HEK293 (cell line): ENCODE measurements at regions not wholly inside any gene's neighbourhood (a gene's known extent, or its start where the extent isn't known, plus 50 kb on each side); places are given as distances from the start of the nearest gene placed in this dataset.

ENCODE experiments used
- CTCF ChIA-PET: fragments of 350-600 bp; formaldehyde crosslinking; extraction: SDS; loops from one replicate; lab custom pipeline; 2021; ENCODE audit warnings: antibody characterized with exemption; lab: Yijun Ruan, JAX
- POLR2A ChIA-PET: fragments of 300-600 bp; formaldehyde crosslinking; extraction: SDS; loops from one replicate; lab custom pipeline; 2020; ENCODE audit warnings: antibody characterized with exemption, inconsistent platforms; lab: Yijun Ruan, JAX
- H3K27ac ChIP-seq: fragments of 200-500 bp; sonication (Bioruptor generic); 2 replicates; pipeline ENCODE4 v1.5.1; 2014; ENCODE audit warnings: low read depth, low read length, control low read depth, inconsistent platforms; ENCODE audit errors: extremely low read depth
- H3K36me3 ChIP-seq, 2 experiments: fragments of 200-500 bp in 1 of 2; sonication (Bioruptor generic) in 1 of 2; 1 replicate in 1 of 2; 2 replicates in 1 of 2; pipeline ENCODE4 v1.5.1; 2014 to 2017; ENCODE audit warnings: inconsistent platforms in 2 of 2, low read length in 2 of 2; ENCODE audit not compliant: control insufficient read depth in 2 of 2, insufficient read depth in 1 of 2
- H3K4me1 ChIP-seq: fragments of 200-500 bp; sonication (Bioruptor generic); 2 replicates; pipeline ENCODE4 v1.5.1; 2014; ENCODE audit warnings: mild to moderate bottlenecking, low read length, inconsistent platforms; ENCODE audit not compliant: control insufficient read depth, insufficient read depth
- H3K4me3 ChIP-seq: 2 replicates; pipeline ENCODE4 v1.5.1; 2011; ENCODE audit warnings: low read depth, mild to moderate bottlenecking, control low read depth, low read length, moderate library complexity
- H3K9me3 ChIP-seq: fragments of 200-500 bp; sonication (Bioruptor generic); 2 replicates; pipeline ENCODE4 v1.5.1; 2014; ENCODE audit warnings: low read depth, low read length, inconsistent platforms; ENCODE audit not compliant: control insufficient read depth, insufficient read depth
- GFI1B ChIP-seq: fragments of 450-650 bp; formaldehyde crosslinking; IDR thresholded peaks from 2 replicates; pipeline ENCODE4 v1.5.1; 2016; ENCODE audit warnings: missing biosample characterization, missing genetic modification characterization
- HIC1 ChIP-seq: fragments of 450-650 bp; formaldehyde crosslinking; IDR thresholded peaks from 2 replicates; pipeline ENCODE4 v1.5.1; 2016; ENCODE audit warnings: missing biosample characterization, missing genetic modification characterization
- KLF9 ChIP-seq: fragments of 450-650 bp; formaldehyde crosslinking; IDR thresholded peaks from 2 replicates; pipeline ENCODE4 v1.5.1; 2016; ENCODE audit warnings: missing biosample characterization, missing genetic modification characterization, low read depth
- TCF7L2 ChIP-seq: IDR thresholded peaks from 2 replicates; pipeline ENCODE4 v1.6.1; 2011; ENCODE audit warnings: low read depth, mild to moderate bottlenecking, inconsistent platforms, low read length, moderate library complexity, borderline replicate concordance
- ZNF140 ChIP-seq: fragments of 450-650 bp; formaldehyde crosslinking; IDR thresholded peaks from 2 replicates; pipeline ENCODE4 v1.5.1; 2016; ENCODE audit warnings: missing biosample characterization, missing genetic modification characterization
- ZNF354C ChIP-seq: fragments of 450-650 bp; formaldehyde crosslinking; IDR thresholded peaks from 2 replicates; pipeline ENCODE4 v1.5.1; 2016; ENCODE audit warnings: missing biosample characterization, missing genetic modification characterization, low read depth, borderline replicate concordance
- ZNF514 ChIP-seq: fragments of 450-650 bp; formaldehyde crosslinking; IDR thresholded peaks from 2 replicates; pipeline ENCODE4 v1.5.1; 2016; ENCODE audit warnings: missing biosample characterization, missing genetic modification characterization
- ZNF521 ChIP-seq: fragments of 450-650 bp; formaldehyde crosslinking; IDR thresholded peaks from 2 replicates; pipeline ENCODE4 v1.5.1; 2017; ENCODE audit warnings: missing biosample characterization, mild to moderate bottlenecking, missing genetic modification characterization
- ZNF830 ChIP-seq: fragments of 450-650 bp; IDR thresholded peaks from 2 replicates; pipeline ENCODE4 v1.5.0; 2018; ENCODE audit warnings: missing biosample characterization, missing genetic modification characterization, low read depth, mild to moderate bottlenecking, moderate library complexity
- TF ChIP-seq, protein P1 (sequence below): fragments of 450-650 bp; formaldehyde crosslinking; IDR thresholded peaks from 2 replicates; pipeline ENCODE4 v1.5.1; 2016; ENCODE audit warnings: missing biosample characterization, missing genetic modification characterization
- TF ChIP-seq, protein P2 (sequence below): fragments of 450-650 bp; formaldehyde crosslinking; IDR thresholded peaks from 2 replicates; pipeline ENCODE4 v1.5.1; 2017; ENCODE audit warnings: missing biosample characterization, missing genetic modification characterization
- TF ChIP-seq, protein P3 (sequence below): fragments of 450-650 bp; formaldehyde crosslinking; IDR thresholded peaks from 2 replicates; pipeline ENCODE4 v1.5.1; 2016; ENCODE audit warnings: missing biosample characterization, missing genetic modification characterization, borderline replicate concordance
- TF ChIP-seq, protein P4 (sequence below): fragments of 450-650 bp; formaldehyde crosslinking; IDR thresholded peaks from 2 replicates; pipeline ENCODE4 v1.5.1; 2016; ENCODE audit warnings: missing biosample characterization, missing genetic modification characterization

- TF ChIP-seq ZNF521 (tag by site-specific recombination) (no peak), ZNF354C (tag by site-specific recombination) (no peak)
Observed at GRCh38 chr6:149150801-149151398, 166.6 kb upstream of the TAB2 start (continued).

DNA sequence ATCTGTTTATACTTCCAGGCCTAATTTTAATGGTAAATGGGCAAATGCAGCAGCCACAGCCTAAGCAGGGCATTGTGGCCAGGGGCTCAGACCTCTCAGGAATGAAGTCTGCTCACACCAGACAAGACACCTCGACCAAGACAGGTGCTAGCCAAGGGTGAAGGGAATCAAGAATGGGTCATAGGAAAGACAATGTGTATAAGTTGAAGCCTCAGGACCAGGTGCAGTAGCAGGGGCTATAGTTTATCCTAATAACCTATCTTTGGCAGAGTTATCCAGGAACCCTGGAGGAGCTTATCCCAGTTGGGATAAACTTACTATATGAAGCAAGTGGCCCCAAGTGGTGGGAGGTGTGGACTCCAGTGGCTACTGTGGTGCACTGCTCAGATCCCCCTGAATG lies 165.0 kb upstream of the TAB2 start:
- CTCF ChIA-PET: no interaction called here
- POLR2A ChIA-PET: no interaction called here
- no peak for TF ChIP-seq ZNF514 (tag by site-specific recombination)
- no peaks in the 10 kb centered on the region for H3K9me3 ChIP-seq
- H3K36me3 ChIP-seq: no peaks in the 10 kb centered on the region
- no peak overlapping the region for H3K27ac ChIP-seq
- H3K4me1 ChIP-seq: no peaks in the 10 kb centered on the region
- no peak overlapping the region for H3K4me3 ChIP-seq

- ChIA-PET CTCF (no interaction called here), POLR2A (no interaction called here)
- TF ChIP-seq, protein P1, sequence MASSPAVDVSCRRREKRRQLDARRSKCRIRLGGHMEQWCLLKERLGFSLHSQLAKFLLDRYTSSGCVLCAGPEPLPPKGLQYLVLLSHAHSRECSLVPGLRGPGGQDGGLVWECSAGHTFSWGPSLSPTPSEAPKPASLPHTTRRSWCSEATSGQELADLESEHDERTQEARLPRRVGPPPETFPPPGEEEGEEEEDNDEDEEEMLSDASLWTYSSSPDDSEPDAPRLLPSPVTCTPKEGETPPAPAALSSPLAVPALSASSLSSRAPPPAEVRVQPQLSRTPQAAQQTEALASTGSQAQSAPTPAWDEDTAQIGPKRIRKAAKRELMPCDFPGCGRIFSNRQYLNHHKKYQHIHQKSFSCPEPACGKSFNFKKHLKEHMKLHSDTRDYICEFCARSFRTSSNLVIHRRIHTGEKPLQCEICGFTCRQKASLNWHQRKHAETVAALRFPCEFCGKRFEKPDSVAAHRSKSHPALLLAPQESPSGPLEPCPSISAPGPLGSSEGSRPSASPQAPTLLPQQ (tag by site-specific recombination): no peak
- TF ChIP-seq, protein P2, sequence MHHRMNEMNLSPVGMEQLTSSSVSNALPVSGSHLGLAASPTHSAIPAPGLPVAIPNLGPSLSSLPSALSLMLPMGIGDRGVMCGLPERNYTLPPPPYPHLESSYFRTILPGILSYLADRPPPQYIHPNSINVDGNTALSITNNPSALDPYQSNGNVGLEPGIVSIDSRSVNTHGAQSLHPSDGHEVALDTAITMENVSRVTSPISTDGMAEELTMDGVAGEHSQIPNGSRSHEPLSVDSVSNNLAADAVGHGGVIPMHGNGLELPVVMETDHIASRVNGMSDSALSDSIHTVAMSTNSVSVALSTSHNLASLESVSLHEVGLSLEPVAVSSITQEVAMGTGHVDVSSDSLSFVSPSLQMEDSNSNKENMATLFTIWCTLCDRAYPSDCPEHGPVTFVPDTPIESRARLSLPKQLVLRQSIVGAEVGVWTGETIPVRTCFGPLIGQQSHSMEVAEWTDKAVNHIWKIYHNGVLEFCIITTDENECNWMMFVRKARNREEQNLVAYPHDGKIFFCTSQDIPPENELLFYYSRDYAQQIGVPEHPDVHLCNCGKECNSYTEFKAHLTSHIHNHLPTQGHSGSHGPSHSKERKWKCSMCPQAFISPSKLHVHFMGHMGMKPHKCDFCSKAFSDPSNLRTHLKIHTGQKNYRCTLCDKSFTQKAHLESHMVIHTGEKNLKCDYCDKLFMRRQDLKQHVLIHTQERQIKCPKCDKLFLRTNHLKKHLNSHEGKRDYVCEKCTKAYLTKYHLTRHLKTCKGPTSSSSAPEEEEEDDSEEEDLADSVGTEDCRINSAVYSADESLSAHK (tag by site-specific recombination): no peak
- TF ChIP-seq KLF9 (no peak), ZNF830 (tag by site-specific recombination) (no peak), HIC1 (tag by site-specific recombination) (no peak), TCF7L2 (no peak), GFI1B (no peak), ZNF140 (tag by site-specific recombination) (no peak)
- TF ChIP-seq, protein P3, sequence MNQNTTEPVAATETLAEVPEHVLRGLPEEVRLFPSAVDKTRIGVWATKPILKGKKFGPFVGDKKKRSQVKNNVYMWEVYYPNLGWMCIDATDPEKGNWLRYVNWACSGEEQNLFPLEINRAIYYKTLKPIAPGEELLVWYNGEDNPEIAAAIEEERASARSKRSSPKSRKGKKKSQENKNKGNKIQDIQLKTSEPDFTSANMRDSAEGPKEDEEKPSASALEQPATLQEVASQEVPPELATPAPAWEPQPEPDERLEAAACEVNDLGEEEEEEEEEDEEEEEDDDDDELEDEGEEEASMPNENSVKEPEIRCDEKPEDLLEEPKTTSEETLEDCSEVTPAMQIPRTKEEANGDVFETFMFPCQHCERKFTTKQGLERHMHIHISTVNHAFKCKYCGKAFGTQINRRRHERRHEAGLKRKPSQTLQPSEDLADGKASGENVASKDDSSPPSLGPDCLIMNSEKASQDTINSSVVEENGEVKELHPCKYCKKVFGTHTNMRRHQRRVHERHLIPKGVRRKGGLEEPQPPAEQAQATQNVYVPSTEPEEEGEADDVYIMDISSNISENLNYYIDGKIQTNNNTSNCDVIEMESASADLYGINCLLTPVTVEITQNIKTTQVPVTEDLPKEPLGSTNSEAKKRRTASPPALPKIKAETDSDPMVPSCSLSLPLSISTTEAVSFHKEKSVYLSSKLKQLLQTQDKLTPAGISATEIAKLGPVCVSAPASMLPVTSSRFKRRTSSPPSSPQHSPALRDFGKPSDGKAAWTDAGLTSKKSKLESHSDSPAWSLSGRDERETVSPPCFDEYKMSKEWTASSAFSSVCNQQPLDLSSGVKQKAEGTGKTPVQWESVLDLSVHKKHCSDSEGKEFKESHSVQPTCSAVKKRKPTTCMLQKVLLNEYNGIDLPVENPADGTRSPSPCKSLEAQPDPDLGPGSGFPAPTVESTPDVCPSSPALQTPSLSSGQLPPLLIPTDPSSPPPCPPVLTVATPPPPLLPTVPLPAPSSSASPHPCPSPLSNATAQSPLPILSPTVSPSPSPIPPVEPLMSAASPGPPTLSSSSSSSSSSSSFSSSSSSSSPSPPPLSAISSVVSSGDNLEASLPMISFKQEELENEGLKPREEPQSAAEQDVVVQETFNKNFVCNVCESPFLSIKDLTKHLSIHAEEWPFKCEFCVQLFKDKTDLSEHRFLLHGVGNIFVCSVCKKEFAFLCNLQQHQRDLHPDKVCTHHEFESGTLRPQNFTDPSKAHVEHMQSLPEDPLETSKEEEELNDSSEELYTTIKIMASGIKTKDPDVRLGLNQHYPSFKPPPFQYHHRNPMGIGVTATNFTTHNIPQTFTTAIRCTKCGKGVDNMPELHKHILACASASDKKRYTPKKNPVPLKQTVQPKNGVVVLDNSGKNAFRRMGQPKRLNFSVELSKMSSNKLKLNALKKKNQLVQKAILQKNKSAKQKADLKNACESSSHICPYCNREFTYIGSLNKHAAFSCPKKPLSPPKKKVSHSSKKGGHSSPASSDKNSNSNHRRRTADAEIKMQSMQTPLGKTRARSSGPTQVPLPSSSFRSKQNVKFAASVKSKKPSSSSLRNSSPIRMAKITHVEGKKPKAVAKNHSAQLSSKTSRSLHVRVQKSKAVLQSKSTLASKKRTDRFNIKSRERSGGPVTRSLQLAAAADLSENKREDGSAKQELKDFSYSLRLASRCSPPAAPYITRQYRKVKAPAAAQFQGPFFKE (tag by site-specific recombination): no peak
- TF ChIP-seq, protein P4, sequence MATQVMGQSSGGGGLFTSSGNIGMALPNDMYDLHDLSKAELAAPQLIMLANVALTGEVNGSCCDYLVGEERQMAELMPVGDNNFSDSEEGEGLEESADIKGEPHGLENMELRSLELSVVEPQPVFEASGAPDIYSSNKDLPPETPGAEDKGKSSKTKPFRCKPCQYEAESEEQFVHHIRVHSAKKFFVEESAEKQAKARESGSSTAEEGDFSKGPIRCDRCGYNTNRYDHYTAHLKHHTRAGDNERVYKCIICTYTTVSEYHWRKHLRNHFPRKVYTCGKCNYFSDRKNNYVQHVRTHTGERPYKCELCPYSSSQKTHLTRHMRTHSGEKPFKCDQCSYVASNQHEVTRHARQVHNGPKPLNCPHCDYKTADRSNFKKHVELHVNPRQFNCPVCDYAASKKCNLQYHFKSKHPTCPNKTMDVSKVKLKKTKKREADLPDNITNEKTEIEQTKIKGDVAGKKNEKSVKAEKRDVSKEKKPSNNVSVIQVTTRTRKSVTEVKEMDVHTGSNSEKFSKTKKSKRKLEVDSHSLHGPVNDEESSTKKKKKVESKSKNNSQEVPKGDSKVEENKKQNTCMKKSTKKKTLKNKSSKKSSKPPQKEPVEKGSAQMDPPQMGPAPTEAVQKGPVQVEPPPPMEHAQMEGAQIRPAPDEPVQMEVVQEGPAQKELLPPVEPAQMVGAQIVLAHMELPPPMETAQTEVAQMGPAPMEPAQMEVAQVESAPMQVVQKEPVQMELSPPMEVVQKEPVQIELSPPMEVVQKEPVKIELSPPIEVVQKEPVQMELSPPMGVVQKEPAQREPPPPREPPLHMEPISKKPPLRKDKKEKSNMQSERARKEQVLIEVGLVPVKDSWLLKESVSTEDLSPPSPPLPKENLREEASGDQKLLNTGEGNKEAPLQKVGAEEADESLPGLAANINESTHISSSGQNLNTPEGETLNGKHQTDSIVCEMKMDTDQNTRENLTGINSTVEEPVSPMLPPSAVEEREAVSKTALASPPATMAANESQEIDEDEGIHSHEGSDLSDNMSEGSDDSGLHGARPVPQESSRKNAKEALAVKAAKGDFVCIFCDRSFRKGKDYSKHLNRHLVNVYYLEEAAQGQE (tag by site-specific recombination): no peak
Observed at GRCh38 chr6:149153100-149153499, 164.4 kb upstream of the TAB2 start.

More at GRCh38 chr6:149153100-149153499, 164.4 kb upstream of the TAB2 start:
- Histone ChIP-seq H3K4me3 (no peak overlapping the region), H3K27ac (no peak overlapping the region), H3K9me3 (no peaks in the 10 kb centered on the region), H3K4me1 (no peaks in the 10 kb centered on the region), H3K36me3 (no peaks in the 10 kb centered on the region)
